Neural crest cell (in vitro differentiated cells): ENCODE measurements at regions not wholly inside any gene's neighbourhood (a gene's known extent, or its start where the extent isn't known, plus 50 kb on each side); places are given as distances from the start of the nearest gene placed in this dataset.

ENCODE experiments used
- DNase-seq: peaks from one replicate; pipeline ENCODE4 v3.0.0; 2021; ENCODE audit warnings: low read depth, mixed read lengths, low spot score
- H3K27ac Mint-ChIP-seq: one replicate; pipeline ENCODE4 v1.8.0; 2021; ENCODE audit warnings: mild to moderate bottlenecking, mixed read lengths; ENCODE audit not compliant: unreplicated experiment
- H3K27me3 Mint-ChIP-seq: 2 replicates; pipeline ENCODE4 v1.8.0; 2021; ENCODE audit warnings: low read depth, mild to moderate bottlenecking, mixed read lengths
- H3K36me3 Mint-ChIP-seq: 2 replicates; pipeline ENCODE4 v1.8.0; 2021; ENCODE audit warnings: low read depth, mild to moderate bottlenecking, mixed read lengths
- H3K4me1 Mint-ChIP-seq: 2 replicates; pipeline ENCODE4 v1.8.0; 2021; ENCODE audit warnings: mixed read lengths
- H3K4me3 Mint-ChIP-seq: one replicate; pipeline ENCODE4 v1.8.0; 2021; ENCODE audit warnings: mild to moderate bottlenecking, mixed read lengths
- H3K9me3 Mint-ChIP-seq: 2 replicates; pipeline ENCODE4 v1.8.0; 2021; ENCODE audit warnings: mixed read lengths
- TF ChIP-seq, protein P1 (sequence below): fragments of 200-600 bp; sonication (generic); conservative IDR thresholded peaks from 2 replicates; pipeline ENCODE4 v1.5.0; 2021; ENCODE audit warnings: antibody characterized with exemption, mild to moderate bottlenecking

DNA sequence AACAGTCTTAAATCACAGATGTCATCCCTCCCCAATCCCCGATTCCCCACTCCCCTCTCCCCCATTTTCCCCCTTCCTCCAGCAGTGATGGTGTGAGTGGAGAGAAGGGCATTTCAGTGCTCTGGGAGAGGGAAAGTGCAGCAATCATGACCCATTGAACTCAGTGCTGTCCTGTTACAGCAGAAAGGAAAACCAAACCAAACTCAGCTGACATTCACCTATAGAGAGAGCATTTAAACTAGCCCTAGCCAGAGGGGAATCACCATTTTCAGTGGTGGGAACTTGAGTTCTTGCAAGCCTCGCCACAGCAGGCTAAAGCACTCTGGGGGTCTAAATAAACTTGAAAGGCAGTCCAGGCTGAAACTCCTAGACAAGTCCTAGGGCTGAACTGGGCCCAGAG lies 129.9 kb upstream of the COL21A1 start:
- Mint-ChIP-seq H3K4me3 (no peak overlapping the region), H3K4me1 (peaks cover 15% of the 10 kb centered on the region), H3K27me3 (no peaks in the 10 kb centered on the region), H3K36me3 (no peaks in the 10 kb centered on the region), H3K9me3 (peaks cover 8% of the 10 kb centered on the region), H3K27ac (no peak overlapping the region)
- TF ChIP-seq, protein P1, sequence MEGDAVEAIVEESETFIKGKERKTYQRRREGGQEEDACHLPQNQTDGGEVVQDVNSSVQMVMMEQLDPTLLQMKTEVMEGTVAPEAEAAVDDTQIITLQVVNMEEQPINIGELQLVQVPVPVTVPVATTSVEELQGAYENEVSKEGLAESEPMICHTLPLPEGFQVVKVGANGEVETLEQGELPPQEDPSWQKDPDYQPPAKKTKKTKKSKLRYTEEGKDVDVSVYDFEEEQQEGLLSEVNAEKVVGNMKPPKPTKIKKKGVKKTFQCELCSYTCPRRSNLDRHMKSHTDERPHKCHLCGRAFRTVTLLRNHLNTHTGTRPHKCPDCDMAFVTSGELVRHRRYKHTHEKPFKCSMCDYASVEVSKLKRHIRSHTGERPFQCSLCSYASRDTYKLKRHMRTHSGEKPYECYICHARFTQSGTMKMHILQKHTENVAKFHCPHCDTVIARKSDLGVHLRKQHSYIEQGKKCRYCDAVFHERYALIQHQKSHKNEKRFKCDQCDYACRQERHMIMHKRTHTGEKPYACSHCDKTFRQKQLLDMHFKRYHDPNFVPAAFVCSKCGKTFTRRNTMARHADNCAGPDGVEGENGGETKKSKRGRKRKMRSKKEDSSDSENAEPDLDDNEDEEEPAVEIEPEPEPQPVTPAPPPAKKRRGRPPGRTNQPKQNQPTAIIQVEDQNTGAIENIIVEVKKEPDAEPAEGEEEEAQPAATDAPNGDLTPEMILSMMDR: no peak
- DNase-seq: no peak

DNA sequence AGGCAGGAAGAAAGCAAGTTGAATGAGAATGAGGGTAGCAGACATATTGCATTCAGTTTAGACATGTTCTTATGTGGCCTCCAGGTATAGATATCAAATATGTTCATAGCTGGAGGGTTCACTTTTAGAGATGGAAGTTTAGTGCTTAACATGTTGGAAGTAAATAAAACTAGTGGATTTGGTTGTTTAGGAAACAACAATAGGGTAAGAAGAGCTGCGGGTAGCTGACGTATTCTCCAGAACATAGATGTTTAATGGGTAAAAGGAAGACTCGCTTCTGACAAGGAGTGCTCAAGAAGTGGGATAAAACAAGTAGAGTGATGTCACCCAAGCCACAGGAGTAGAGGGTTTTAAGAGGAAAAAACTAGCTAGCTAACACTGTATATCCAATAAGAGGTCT lies 128.4 kb upstream of the COL21A1 start:
- H3K36me3 Mint-ChIP-seq: no peaks in the 10 kb centered on the region
- no peak overlapping the region for H3K27ac Mint-ChIP-seq
- no peak for DNase-seq
- peaks cover 5% of the 10 kb centered on the region for H3K9me3 Mint-ChIP-seq
- no peaks in the 10 kb centered on the region for H3K27me3 Mint-ChIP-seq
- TF ChIP-seq, protein P1: no peak
- peaks cover under 1% of the 10 kb centered on the region for H3K4me1 Mint-ChIP-seq
- H3K4me3 Mint-ChIP-seq: no peak overlapping the region

DNA sequence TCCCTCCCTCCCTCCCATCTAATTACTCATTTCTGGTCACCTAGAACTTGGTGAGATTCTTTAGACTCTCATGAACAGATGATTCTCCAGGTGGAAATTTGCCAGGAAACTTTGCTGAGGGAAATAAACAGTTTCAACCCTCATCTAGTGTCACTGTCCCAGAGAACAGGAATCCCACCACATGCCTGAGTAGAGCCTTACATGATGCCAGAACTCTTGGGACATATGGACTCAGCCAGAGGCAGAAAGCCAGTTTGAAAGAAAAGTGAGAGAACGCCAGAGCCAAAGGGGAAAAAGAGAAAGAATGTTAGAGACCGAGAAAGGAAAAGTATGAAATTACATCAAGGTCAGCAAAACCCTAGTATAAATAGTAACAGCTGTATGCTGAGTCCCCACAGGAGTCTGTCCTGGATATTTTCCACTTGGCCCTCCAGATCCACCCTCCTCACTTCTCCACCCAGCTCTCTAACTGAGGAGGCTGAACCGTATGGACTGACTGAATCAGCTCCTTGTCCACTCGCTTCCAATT lies 127.5 kb upstream of the COL21A1 start:
- H3K27me3 Mint-ChIP-seq: no peaks in the 10 kb centered on the region
- H3K4me1 Mint-ChIP-seq: peaks cover 7% of the 10 kb centered on the region
- TF ChIP-seq, protein P1: no peak
- peaks cover 2% of the 10 kb centered on the region for H3K9me3 Mint-ChIP-seq
- DNase-seq: no peak
- no peaks in the 10 kb centered on the region for H3K36me3 Mint-ChIP-seq
- no peak overlapping the region for H3K27ac Mint-ChIP-seq
- H3K4me3 Mint-ChIP-seq: no peak overlapping the region

DNA sequence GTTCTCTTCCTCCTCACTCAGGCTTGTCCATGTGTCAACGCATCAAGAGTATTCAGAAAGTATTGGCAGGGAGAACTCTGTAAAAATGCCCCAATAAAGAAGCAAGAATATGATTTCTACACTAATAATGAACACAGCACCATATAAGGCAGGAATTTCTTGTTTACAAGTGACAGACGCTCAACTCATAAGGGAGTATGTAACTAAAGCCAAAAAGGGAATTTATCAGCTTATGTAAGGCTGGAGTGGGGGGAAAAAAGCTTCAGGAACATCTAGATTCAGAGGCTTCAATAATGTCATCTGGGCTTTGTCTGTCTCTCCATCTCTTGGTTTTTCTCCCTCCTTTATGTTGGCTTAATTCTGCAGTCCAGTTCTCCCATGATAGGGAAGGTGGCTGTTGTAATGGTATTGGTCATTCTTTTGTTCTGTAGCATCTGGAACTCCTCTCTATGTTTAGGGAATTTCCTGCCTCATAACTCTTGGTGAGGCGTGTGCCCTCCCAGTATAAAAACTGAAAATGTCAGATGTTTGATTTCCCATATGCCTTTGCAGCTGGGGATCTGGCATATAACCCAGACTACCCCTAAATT lies 125.1 kb upstream of the COL21A1 start:
- DNase-seq: no peak
- no peaks in the 10 kb centered on the region for H3K9me3 Mint-ChIP-seq
- H3K36me3 Mint-ChIP-seq: no peaks in the 10 kb centered on the region
- H3K4me3 Mint-ChIP-seq: no peak overlapping the region
- TF ChIP-seq, protein P1: no peak
- H3K4me1 Mint-ChIP-seq: peaks cover 7% of the 10 kb centered on the region
- no peak overlapping the region for H3K27ac Mint-ChIP-seq
- no peaks in the 10 kb centered on the region for H3K27me3 Mint-ChIP-seq

DNA sequence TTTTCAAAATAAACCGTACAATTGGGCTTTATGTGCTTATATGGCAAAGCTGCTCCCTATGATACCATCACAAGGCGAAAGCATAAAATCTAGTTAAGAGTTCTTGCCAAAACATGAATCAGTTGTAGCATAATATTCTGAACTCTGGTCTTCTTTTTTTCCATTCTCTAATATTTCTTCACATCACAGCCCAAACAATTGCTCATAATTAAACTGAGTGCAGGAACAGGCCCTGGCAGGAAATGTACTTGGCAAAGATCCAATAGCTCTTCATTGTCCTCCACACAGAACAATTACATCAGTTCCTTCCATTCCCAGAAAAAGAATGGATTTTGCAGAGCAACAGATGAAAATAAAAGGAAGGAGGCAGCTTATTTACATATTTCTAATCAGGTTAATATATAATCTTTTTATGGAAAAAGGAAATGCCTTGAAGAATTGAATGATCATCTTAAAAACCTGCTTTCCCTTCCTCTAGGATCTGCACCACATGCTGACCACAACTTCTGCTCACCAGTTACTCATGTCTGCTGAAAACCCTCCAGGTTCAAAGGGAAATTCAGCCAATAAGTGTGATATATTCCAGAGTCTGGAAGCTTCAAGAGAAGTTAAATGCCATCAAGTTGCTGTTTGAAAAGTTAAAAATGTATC lies 123.3 kb upstream of the COL21A1 start:
- Mint-ChIP-seq H3K27ac (no peak overlapping the region), H3K4me1 (peaks cover 22% of the 10 kb centered on the region), H3K9me3 (no peaks in the 10 kb centered on the region), H3K27me3 (no peaks in the 10 kb centered on the region), H3K4me3 (no peak overlapping the region), H3K36me3 (no peaks in the 10 kb centered on the region)
- TF ChIP-seq, protein P1: no peak
- no peak for DNase-seq
